NB4 (cell line): ENCODE measurements at regions not wholly inside any gene's neighbourhood (a gene's known extent, or its start where the extent isn't known, plus 50 kb on each side); places are given as distances from the start of the nearest gene placed in this dataset.
A peak's percentile ranks its signal among the peaks of the same experiment; 100 is the strongest.
"Not testable (repeated sequence)": the region's sequence is repeated elsewhere in the genome, so short reads cannot be mapped to it uniquely, and the experiment has no call there.

Source experiments
- DNase-seq: peaks from one replicate; pipeline ENCODE4 v3.0.0; 2010; ENCODE audit warnings: low read depth
- H3K4me3 ChIP-seq: one replicate; pipeline ENCODE4 v1.5.1; 2011; ENCODE audit warnings: mild to moderate bottlenecking, low read depth, low read length, moderate library complexity
- CTCF ChIP-seq: IDR thresholded peaks from one replicate; pipeline ENCODE4 v1.5.1; 2012; ENCODE audit warnings: low read depth, low read length
- MAX ChIP-seq: IDR thresholded peaks from 2 replicates; pipeline ENCODE4 v1.6.1; 2011; ENCODE audit warnings: low read depth, low read length
- MYC ChIP-seq: IDR thresholded peaks from 2 replicates; pipeline ENCODE4 v1.6.1; 2011; ENCODE audit warnings: low read depth, low read length
- POLR2A ChIP-seq: IDR thresholded peaks from 2 replicates; pipeline ENCODE4 v1.6.1; 2011; ENCODE audit warnings: mild to moderate bottlenecking; ENCODE audit not compliant: insufficient read length; ENCODE audit errors: extremely low read depth

- DNase-seq, result no peak
Measured at GRCh38 chr13:65497265-65497664, 1732.9 kb downstream of the PCDH9 start.

GRCh38 chr13:65490725-65491124, 1739.4 kb downstream of the PCDH9 start:
- peak; percentile 6 for DNase-seq

More at GRCh38 chr13:65497265-65497664, 1732.9 kb downstream of the PCDH9 start:
- no peak overlapping the region for H3K4me3 ChIP-seq
- no peak for TF ChIP-seq POLR2A
- TF ChIP-seq MAX, result no peak
- TF ChIP-seq CTCF, result no peak

DNA sequence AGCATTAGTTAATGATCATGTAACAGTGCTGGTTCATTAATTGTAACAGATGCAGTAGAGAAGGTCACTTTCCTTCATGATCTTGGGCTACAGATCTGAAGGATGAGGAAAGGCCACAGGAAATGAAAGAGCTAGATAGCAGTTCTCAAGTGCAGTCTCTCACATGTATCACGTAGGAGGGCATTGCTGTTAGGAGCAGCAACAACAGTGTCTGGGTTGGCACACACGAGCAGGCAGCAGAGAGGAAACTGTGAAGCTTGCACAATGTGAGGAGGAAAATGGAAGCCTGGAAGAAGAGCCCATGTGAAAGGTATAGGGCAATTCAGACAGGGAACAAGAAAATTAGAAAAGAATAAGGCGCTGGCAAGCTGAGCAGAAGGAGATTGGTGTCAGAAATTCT, 1741.5 kb downstream of the PCDH9 start:
- H3K4me3 ChIP-seq, result no peak overlapping the region
- TF ChIP-seq POLR2A (no peak), MYC (no peak), CTCF (no peak)
- DNase-seq, result no peak

More at GRCh38 chr13:65490725-65491124, 1739.4 kb downstream of the PCDH9 start:
- not testable (repeated sequence) for H3K4me3 ChIP-seq

GRCh38 chr13:65479692-65480091, 1750.4 kb downstream of the PCDH9 start:
- no peak overlapping the region for H3K4me3 ChIP-seq
- no peak for TF ChIP-seq MYC
- TF ChIP-seq POLR2A, result no peak
- no peak for TF ChIP-seq MAX
- DNase-seq, result no peak

DNA sequence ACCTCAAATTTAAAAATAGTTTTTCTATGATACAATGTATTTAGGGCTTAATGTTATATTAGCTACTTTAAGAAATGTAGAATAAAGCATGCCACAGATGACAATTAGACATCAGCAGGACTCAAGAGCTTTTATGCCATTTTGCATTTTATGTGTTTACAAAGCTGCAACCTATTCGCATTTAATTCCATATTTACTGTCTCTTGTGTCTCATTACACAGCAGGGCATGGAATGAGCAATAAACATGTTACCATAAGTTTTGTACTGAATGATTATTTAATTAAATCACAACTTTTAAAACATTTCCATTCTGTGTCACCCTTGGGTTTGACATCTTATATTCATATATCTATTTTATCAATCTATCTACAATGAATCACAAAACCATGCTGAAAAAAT, 1756.9 kb downstream of the PCDH9 start:
- TF ChIP-seq CTCF (no peak), MYC (no peak), MAX (no peak), POLR2A (no peak)
- no peak for DNase-seq
- H3K4me3 ChIP-seq, result no peak overlapping the region

DNA sequence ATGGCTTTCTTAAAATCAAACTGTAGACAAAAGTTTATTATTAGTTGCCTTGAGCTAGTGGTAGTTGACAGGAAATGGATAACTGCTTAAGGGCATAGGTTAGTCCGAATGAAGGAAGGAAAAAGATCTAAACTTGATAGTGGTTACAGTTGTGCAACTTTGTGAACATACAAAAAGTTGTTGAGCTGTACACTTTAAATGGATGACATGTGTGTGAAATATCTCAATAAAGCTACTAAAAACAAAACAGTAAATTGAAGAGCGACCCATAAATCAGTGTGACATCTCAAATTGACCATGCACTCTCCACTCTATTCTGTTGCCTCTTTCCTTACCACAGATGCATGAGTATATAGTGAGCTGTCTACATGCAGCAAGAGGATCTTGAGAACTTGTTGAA, 1757.8 kb downstream of the PCDH9 start:
- TF ChIP-seq CTCF, result no peak
- no peak for TF ChIP-seq MAX
- no peak for TF ChIP-seq MYC
- no peak for TF ChIP-seq POLR2A
- no peak for DNase-seq
- no peak overlapping the region for H3K4me3 ChIP-seq

DNA sequence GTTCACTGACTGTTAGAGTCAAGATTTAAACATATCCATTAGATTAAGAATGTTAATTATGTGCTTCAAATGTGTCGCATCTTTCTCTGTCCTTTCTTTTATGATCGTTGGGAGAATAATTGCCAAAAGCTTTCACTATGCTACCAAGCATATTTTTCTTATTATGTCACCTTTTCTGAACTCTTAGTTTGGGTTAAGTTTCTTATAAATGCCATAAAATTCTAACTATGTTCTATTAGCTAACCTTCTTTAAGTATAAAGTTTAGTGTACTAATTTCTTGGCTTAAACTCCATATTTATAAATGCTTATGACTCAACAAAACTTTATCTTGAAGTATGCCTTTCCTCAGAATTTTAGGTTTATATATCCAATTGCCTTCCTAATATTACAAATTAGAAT, 1759.4 kb downstream of the PCDH9 start:
- no peak for DNase-seq
- H3K4me3 ChIP-seq, result no peak overlapping the region
- TF ChIP-seq MYC (no peak), POLR2A (no peak), CTCF (no peak)
